GM12878 (cell line): ENCODE measurements at regions not wholly inside any gene's neighbourhood (a gene's known extent, or its start where the extent isn't known, plus 50 kb on each side); places are given as distances from the start of the nearest gene placed in this dataset.

Experiments
- ATAC-seq: fragments of 200-7000 bp; cut with Tn5 transposase; 3 replicates; pipeline ENCODE4 v1.9.1; 2020; ENCODE audit warnings: mild to moderate bottlenecking, moderate library complexity
- BruUV-seq: library from RNA; stranded (reverse); fragments of 400-500 nt; replicated peaks from 2 replicates; lab custom pipeline; 2021; lab: Mats Ljungman, UMichigan
- CTCF ChIA-PET: fragments of 300-600 bp; sonication (Branson Sonifier 250); formaldehyde crosslinking; extraction: SDS; loops from one replicate; lab custom pipeline; 2021; ENCODE audit warnings: inconsistent platforms; lab: Yijun Ruan, JAX
- POLR2A ChIA-PET: fragments of 350-600 bp; formaldehyde crosslinking; extraction: SDS; loops from one replicate; lab custom pipeline; 2021; ENCODE audit warnings: inconsistent platforms; lab: Charles Lee
- RAD21 ChIA-PET: fragments of 300-600 bp; sonication (Branson Sonifier 250); formaldehyde crosslinking; loops from one replicate; lab custom pipeline; 2023; ENCODE audit warnings: antibody characterized with exemption; ENCODE audit not compliant: unreplicated experiment; lab: Charles Lee
- SMC1A ChIA-PET: fragments of 300-600 bp; sonication (Branson Sonifier 250); formaldehyde crosslinking; loops from one replicate; lab custom pipeline; 2023; ENCODE audit not compliant: unreplicated experiment, uncharacterized antibody; lab: Charles Lee
- DNase-seq: peaks from one replicate; pipeline ENCODE4 v3.0.0-alpha.2; 2011; ENCODE audit warnings: low read depth, low spot score
- FAIRE-seq: peaks from 3 replicates; lab custom pipeline; 2011; peaks lifted over from hg19 to GRCh38; lab: Jason Lieb, UNC
- H2AFZ ChIP-seq: 2 replicates; pipeline ENCODE4 v1.6.0; 2011; ENCODE audit warnings: low read depth, low read length, control low read depth; ENCODE audit not compliant: control insufficient read depth
- H3K27ac ChIP-seq: 2 replicates; pipeline ENCODE4 v1.5.1; 2011; ENCODE audit warnings: control low read depth; ENCODE audit not compliant: control insufficient read depth, insufficient read depth
- H3K27me3 ChIP-seq, 2 experiments: replicated peaks in 1 of 2; 2 replicates each; pipeline versions ENCODE4 v1.6.0 to v1.6.1; 2011; ENCODE audit warnings: low read length in 1 of 2; ENCODE audit not compliant: control insufficient read depth in 2 of 2, insufficient read depth in 2 of 2
- H3K36me3 ChIP-seq, 2 experiments: 2 replicates each; pipeline ENCODE4 v1.5.1; 2011; ENCODE audit warnings: low read length in 1 of 2; ENCODE audit not compliant: control insufficient read depth in 2 of 2, insufficient read depth in 2 of 2
- H3K4me1 ChIP-seq: 2 replicates; pipeline ENCODE4 v1.6.1; 2011; ENCODE audit warnings: mild to moderate bottlenecking, low read length, moderate library complexity, mixed read lengths; ENCODE audit not compliant: control insufficient read depth, insufficient read depth
- H3K4me2 ChIP-seq: 2 replicates; pipeline ENCODE4 v1.6.0; 2011; ENCODE audit warnings: control low read depth; ENCODE audit not compliant: control insufficient read depth, insufficient read depth
- H3K4me3 ChIP-seq: fragments of 200-600 bp; sonication (generic); 2 replicates; pipeline ENCODE4 v1.5.1; 2016
- H3K79me2 ChIP-seq: 2 replicates; pipeline ENCODE4 v1.6.0; 2011; ENCODE audit warnings: low read length; ENCODE audit not compliant: control insufficient read depth, insufficient read depth
- H3K9ac ChIP-seq: 2 replicates; pipeline ENCODE4 v1.8.0; 2011; ENCODE audit warnings: low read length, control low read depth, mixed read lengths; ENCODE audit not compliant: control insufficient read depth, insufficient read depth
- H3K9me3 ChIP-seq: replicated peaks from 3 replicates; pipeline ENCODE4 v1.5.1; 2011; ENCODE audit warnings: mild to moderate bottlenecking, low read length; ENCODE audit not compliant: control insufficient read depth, insufficient read depth
- H4K20me1 ChIP-seq: 2 replicates; pipeline ENCODE4 v1.6.0; 2011; ENCODE audit not compliant: control insufficient read depth, insufficient read depth
- CBX5 ChIP-seq: sonication (generic); IDR thresholded peaks from 2 replicates; pipeline ENCODE4 v1.6.1; 2016; ENCODE audit warnings: low read depth, moderate library complexity, mild to moderate bottlenecking, inconsistent platforms
- CEBPB ChIP-seq, 2 experiments: fragments of 150-350 bp in 1 of 2; IDR thresholded peaks; 2 replicates each; pipeline ENCODE4 v1.6.1; 2012 to 2014; ENCODE audit warnings: low read depth in 2 of 2, low read length in 2 of 2, borderline replicate concordance in 1 of 2, inconsistent platforms in 1 of 2
- CREB1 ChIP-seq: IDR thresholded peaks from 2 replicates; pipeline ENCODE4 v1.6.1; 2012; ENCODE audit warnings: low read depth, mild to moderate bottlenecking, inconsistent platforms
- DPF2 ChIP-seq: fragments of 450-650 bp; IDR thresholded peaks from 2 replicates; pipeline ENCODE4 v1.6.1; 2017; ENCODE audit warnings: mild to moderate bottlenecking
- E4F1 ChIP-seq: fragments of 450-650 bp; IDR thresholded peaks from 2 replicates; pipeline ENCODE4 v1.6.1; 2018; ENCODE audit warnings: borderline replicate concordance, mild to moderate bottlenecking; ENCODE audit not compliant: partially characterized antibody
- EGR1 ChIP-seq, 2 experiments: IDR thresholded peaks; 1 replicate in 1 of 2; 2 replicates in 1 of 2; pipeline ENCODE4 v1.6.1; 2011 to 2012; ENCODE audit warnings: low read depth in 2 of 2, low read length in 2 of 2, borderline replicate concordance in 1 of 2, mild to moderate bottlenecking in 1 of 2, moderate library complexity in 1 of 2
- EP300 ChIP-seq, 2 experiments: fragments of 150-350 bp in 1 of 2; IDR thresholded peaks; 2 replicates each; pipeline ENCODE4 v1.6.1; 2011 to 2012; ENCODE audit warnings: low read depth in 2 of 2, low read length in 2 of 2, borderline replicate concordance in 1 of 2, improper control_type of control experiment in 1 of 2, inconsistent platforms in 1 of 2; ENCODE audit not compliant: control insufficient read depth in 1 of 2
- ESRRA ChIP-seq: IDR thresholded peaks from 2 replicates; pipeline ENCODE4 v1.6.1; 2012; ENCODE audit warnings: mild to moderate bottlenecking, low read length, improper control_type of control experiment
- IKZF1 ChIP-seq: fragments of 450-650 bp; conservative IDR thresholded peaks from 2 replicates; pipeline ENCODE4 v1.6.1; 2017; ENCODE audit warnings: antibody characterized with exemption, mild to moderate bottlenecking
- IRF3 ChIP-seq: fragments of 450-650 bp; IDR thresholded peaks from 2 replicates; pipeline ENCODE4 v1.6.1; 2014; ENCODE audit warnings: mild to moderate bottlenecking
- MEF2A ChIP-seq: IDR thresholded peaks from 2 replicates; pipeline ENCODE4 v1.6.1; 2011; ENCODE audit warnings: low read depth, mild to moderate bottlenecking, low read length, moderate library complexity; ENCODE audit not compliant: insufficient read depth
- MEF2B ChIP-seq: fragments of 450-650 bp; IDR thresholded peaks from 2 replicates; pipeline ENCODE4 v1.6.1; 2018; ENCODE audit warnings: mild to moderate bottlenecking, moderate library complexity; ENCODE audit not compliant: partially characterized antibody, poor library complexity, severe bottlenecking
- MTA3 ChIP-seq: IDR thresholded peaks from 2 replicates; pipeline ENCODE4 v1.6.1; 2012; ENCODE audit warnings: low read length, inconsistent platforms, borderline replicate concordance
- PML ChIP-seq: IDR thresholded peaks from 2 replicates; pipeline ENCODE4 v1.6.1; 2012; ENCODE audit warnings: low read length, inconsistent platforms
- POU2F2 ChIP-seq: IDR thresholded peaks from 3 replicates; pipeline ENCODE4 v1.6.1; 2011; ENCODE audit warnings: low read depth, mild to moderate bottlenecking, low read length, borderline replicate concordance
- RAD21 ChIP-seq: IDR thresholded peaks from 2 replicates; pipeline ENCODE4 v1.6.1; 2011; ENCODE audit warnings: mild to moderate bottlenecking, low read depth, low read length, moderate library complexity; ENCODE audit not compliant: insufficient read depth
- SIN3A ChIP-seq: IDR thresholded peaks from 2 replicates; pipeline ENCODE4 v1.6.1; 2012; ENCODE audit warnings: low read depth, low read length, improper control_type of control experiment
- SREBF2 ChIP-seq: IDR thresholded peaks from 2 replicates; pipeline ENCODE4 v1.6.1; 2012; ENCODE audit warnings: mild to moderate bottlenecking, low read length
- SRF ChIP-seq, 2 experiments: IDR thresholded peaks; 2 replicates each; pipeline ENCODE4 v1.6.1; 2011; ENCODE audit warnings: low read depth in 2 of 2, low read length in 2 of 2, mild to moderate bottlenecking in 1 of 2, moderate library complexity in 1 of 2
- STAT1 ChIP-seq: fragments of 450-650 bp; conservative IDR thresholded peaks from 2 replicates; pipeline ENCODE4 v1.6.1; 2014; ENCODE audit warnings: antibody characterized with exemption, mild to moderate bottlenecking
- WGBS: methylation state at CpG from one replicate; pipeline ENCODE4 v1.1.6; 2016; ENCODE audit warnings: low lambda C conversion rate; ENCODE audit not compliant: insufficient replicate concordance, insufficient coverage; ENCODE audit errors: missing lambda C conversion rate; 5-methylcytosine and 5-hydroxymethylcytosine counted together
- in situ Hi-C: fragments of 300-500 bp; cut with MboI; formaldehyde crosslinking; loops from 9 replicates; pipeline ENCODE4 v1.14.3; 2018; ENCODE audit warnings: mixed read lengths
- intact Hi-C: fragments of 100-400 bp; cut with micrococcal nuclease; formaldehyde crosslinking; loops from one replicate; pipeline ENCODE4 v1.14.2; 2022; ENCODE audit not compliant: unreplicated experiment

- POLR2A ChIA-PET, result no interaction called here
- SMC1A ChIA-PET, result interaction anchor here (0.6 to 1.5 kb wide), 4 partner anchors 10 to 582 kb away, joined by 3 to 5 read pairs (median 3); no protein-coding TSS in a partner anchor
- CTCF ChIA-PET, result interaction anchor here (1.2 kb wide), 1 partner anchor 10 kb away, joined by 3 read pairs; no protein-coding TSS in a partner anchor
- BruUV-seq, result no TSS peak
- no peak for FAIRE-seq
- Histone ChIP-seq H3K27ac (no peak overlapping the region), H3K36me3 (no peaks in the 10 kb centered on the region), H3K79me2 (no peaks in the 10 kb centered on the region), H4K20me1 (no peaks in the 10 kb centered on the region), H3K4me3 (no peak overlapping the region), H3K4me2 (no peak overlapping the region), H3K9ac (no peak overlapping the region), H3K9me3 (no peaks in the 10 kb centered on the region), H2AFZ (no peak overlapping the region), H3K4me1 (no peaks in the 10 kb centered on the region), H3K27me3 (no peaks in the 10 kb centered on the region)
- ATAC-seq, result no peak
- intact Hi-C loops, result no loop called here
- in situ Hi-C loops, result no loop called here
- no peak for TF ChIP-seq EGR1 (IDR thresholded peaks at IDR 0.05; ENCODE audit: borderline replicate concordance in 1 of 2, low read depth in 2 of 2, low read length in 2 of 2)
- no peak for TF ChIP-seq E4F1
- TF ChIP-seq MTA3, result no peak
- TF ChIP-seq SIN3A, result no peak
- TF ChIP-seq EP300 (IDR thresholded peaks at IDR 0.05; ENCODE audit: borderline replicate concordance in 1 of 2, control insufficient read depth in 1 of 2, low read depth in 2 of 2, low read length in 2 of 2), result no peak
- no peak for TF ChIP-seq RAD21
- TF ChIP-seq IKZF1, result no peak
- no peak for TF ChIP-seq IRF3
- TF ChIP-seq MEF2A, result no peak
- no peak for TF ChIP-seq MEF2B
- no peak for TF ChIP-seq ESRRA
- TF ChIP-seq STAT1, result no peak
- no peak for TF ChIP-seq PML
- no peak for TF ChIP-seq DPF2
- no peak for TF ChIP-seq CBX5
- no peak for TF ChIP-seq CEBPB (IDR thresholded peaks at IDR 0.05; ENCODE audit: borderline replicate concordance in 1 of 2, low read depth in 2 of 2, low read length in 2 of 2)
- TF ChIP-seq SREBF2, result no peak
- no peak for TF ChIP-seq POU2F2
- TF ChIP-seq CREB1, result no peak
- TF ChIP-seq SRF (IDR thresholded peaks at IDR 0.05; ENCODE audit: low read depth in 2 of 2, low read length in 2 of 2), result no peak
- no peak for DNase-seq
- WGBS, result 60% methylated on average over 5 of the region's 5 CpGs
- RAD21 ChIA-PET, result interaction anchor here (1.4 kb wide), 1 partner anchor 13 kb away, joined by 3 read pairs; no protein-coding TSS in a partner anchor
These were observed 85.6 kb upstream of the XPO1 start for GRCh38 chr2:61623747-61624146.
